ENCODE measurements at regions not wholly inside any gene's neighbourhood (a gene's known extent, or its start where the extent isn't known, plus 50 kb on each side); places are given as distances from the start of the nearest gene placed in this dataset.
"Not testable (repeated sequence)": the region's sequence is repeated elsewhere in the genome, so short reads cannot be mapped to it uniquely, and the experiment has no call there.

DNA sequence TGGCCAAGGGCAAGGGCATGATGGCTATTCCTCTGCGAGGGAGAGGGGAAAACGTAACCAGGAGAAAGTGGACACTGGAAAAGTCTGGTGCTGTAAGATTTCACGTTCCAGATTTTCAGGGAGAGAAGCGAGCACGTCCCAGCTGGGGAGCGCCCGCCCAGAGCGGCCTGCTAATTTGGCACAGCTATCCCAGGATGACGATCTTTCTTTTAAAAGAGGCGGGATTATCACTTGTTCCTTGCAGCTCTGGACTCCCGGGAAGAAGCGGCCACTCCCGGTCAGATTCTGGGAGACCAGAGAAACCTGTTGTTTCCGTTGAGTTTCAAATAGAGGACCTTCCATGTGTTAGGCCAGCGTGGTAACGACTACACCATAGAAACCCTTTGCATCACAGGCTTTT is 144.2 kb upstream of the ZNF322 start:
- not testable (repeated sequence) for TF ChIP-seq RFX5 (IDR thresholded peaks at IDR 0.05; ENCODE audit: low read depth, low read length); POLR2A (IDR thresholded peaks at IDR 0.05; ENCODE audit: low read depth, low read length); RCOR1 (IDR thresholded peaks at IDR 0.05; ENCODE audit: insufficient replicate concordance, low read length)
- TF ChIP-seq, protein P1, sequence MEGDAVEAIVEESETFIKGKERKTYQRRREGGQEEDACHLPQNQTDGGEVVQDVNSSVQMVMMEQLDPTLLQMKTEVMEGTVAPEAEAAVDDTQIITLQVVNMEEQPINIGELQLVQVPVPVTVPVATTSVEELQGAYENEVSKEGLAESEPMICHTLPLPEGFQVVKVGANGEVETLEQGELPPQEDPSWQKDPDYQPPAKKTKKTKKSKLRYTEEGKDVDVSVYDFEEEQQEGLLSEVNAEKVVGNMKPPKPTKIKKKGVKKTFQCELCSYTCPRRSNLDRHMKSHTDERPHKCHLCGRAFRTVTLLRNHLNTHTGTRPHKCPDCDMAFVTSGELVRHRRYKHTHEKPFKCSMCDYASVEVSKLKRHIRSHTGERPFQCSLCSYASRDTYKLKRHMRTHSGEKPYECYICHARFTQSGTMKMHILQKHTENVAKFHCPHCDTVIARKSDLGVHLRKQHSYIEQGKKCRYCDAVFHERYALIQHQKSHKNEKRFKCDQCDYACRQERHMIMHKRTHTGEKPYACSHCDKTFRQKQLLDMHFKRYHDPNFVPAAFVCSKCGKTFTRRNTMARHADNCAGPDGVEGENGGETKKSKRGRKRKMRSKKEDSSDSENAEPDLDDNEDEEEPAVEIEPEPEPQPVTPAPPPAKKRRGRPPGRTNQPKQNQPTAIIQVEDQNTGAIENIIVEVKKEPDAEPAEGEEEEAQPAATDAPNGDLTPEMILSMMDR (conservative IDR thresholded peaks at IDR 0.05; ENCODE audit: low read depth, low read length): not testable (repeated sequence)

Data from IMR-90 (cell line).